ENCODE measurements at regions not wholly inside any gene's neighbourhood (a gene's known extent, or its start where the extent isn't known, plus 50 kb on each side); places are given as distances from the start of the nearest gene placed in this dataset.

DNA sequence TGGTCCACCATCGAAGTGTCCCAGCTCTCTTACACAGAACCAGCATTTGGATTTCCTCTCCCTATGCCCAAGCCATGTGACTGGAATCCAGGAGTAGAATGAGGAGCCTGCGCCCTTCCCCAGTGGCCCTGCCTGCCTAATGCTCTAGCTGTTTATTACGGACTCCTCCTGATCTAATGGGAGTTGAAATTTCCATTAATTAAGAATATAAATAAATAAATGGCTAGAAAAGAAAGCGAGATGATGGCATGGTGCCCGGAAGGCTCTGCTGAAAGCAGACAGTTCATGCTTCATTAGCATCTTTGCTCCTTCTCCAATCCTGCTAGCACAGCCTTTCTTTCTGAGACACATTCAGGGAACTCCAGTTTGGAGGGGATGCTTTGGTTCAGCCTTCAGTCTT lies 216.2 kb downstream of the SEC16B start:
- TF ChIP-seq POLR2AphosphoS5 (IDR thresholded peaks at IDR 0.05; ENCODE audit: borderline replicate concordance, low read depth, low read length): no peak
- no peak for TF ChIP-seq EZH2 (IDR thresholded peaks at IDR 0.05)
- TF ChIP-seq FOXP2 (optimal IDR thresholded peaks at IDR 0.05; ENCODE audit: control extremely low read depth, extremely low read length, insufficient read depth): no peak
- peak; percentile 18 for DNase-seq (ENCODE audit: low read depth, low spot score)
- H3K36me3 ChIP-seq (ENCODE audit: insufficient read depth, low read length): no peaks in the 10 kb centered on the region
- no peak overlapping the region for H3K27ac ChIP-seq
- no peak overlapping the region for H3K9ac ChIP-seq (ENCODE audit: insufficient read length)
- no peak overlapping the region for H3K4me3 ChIP-seq
- no peaks in the 10 kb centered on the region for H3K9me3 ChIP-seq (ENCODE audit: low read depth, low read length)

- TF ChIP-seq EZH2 (IDR thresholded peaks at IDR 0.05): no peak
- TF ChIP-seq FOXP2 (optimal IDR thresholded peaks at IDR 0.05; ENCODE audit: control extremely low read depth, extremely low read length, insufficient read depth): no peak
- no peak for TF ChIP-seq POLR2AphosphoS5 (IDR thresholded peaks at IDR 0.05; ENCODE audit: borderline replicate concordance, low read depth, low read length)
- Histone ChIP-seq H3K9ac (ENCODE audit: insufficient read length) (no peak overlapping the region), H3K27ac (no peak overlapping the region), H3K4me3 (no peak overlapping the region), H3K9me3 (ENCODE audit: low read depth, low read length) (no peaks in the 10 kb centered on the region), H3K36me3 (ENCODE audit: insufficient read depth, low read length) (no peaks in the 10 kb centered on the region)
- no peak for DNase-seq (ENCODE audit: low read depth, low spot score)
These were observed 221.6 kb downstream of the SEC16B start for GRCh38 chr1:177748080-177748801.

- Histone ChIP-seq H3K4me3 (no peak overlapping the region), H3K9ac (ENCODE audit: insufficient read length) (no peak overlapping the region), H3K9me3 (ENCODE audit: low read depth, low read length) (no peaks in the 10 kb centered on the region), H3K27ac (no peak overlapping the region), H3K36me3 (ENCODE audit: insufficient read depth, low read length) (no peaks in the 10 kb centered on the region)
- DNase-seq (ENCODE audit: low read depth, low spot score): no peak
- TF ChIP-seq POLR2AphosphoS5 (IDR thresholded peaks at IDR 0.05; ENCODE audit: borderline replicate concordance, low read depth, low read length) (no peak), EZH2 (IDR thresholded peaks at IDR 0.05) (no peak), FOXP2 (optimal IDR thresholded peaks at IDR 0.05; ENCODE audit: control extremely low read depth, extremely low read length, insufficient read depth) (no peak)
These were observed 223.7 kb downstream of the SEC16B start for GRCh38 chr1:177746155-177746554.

DNA sequence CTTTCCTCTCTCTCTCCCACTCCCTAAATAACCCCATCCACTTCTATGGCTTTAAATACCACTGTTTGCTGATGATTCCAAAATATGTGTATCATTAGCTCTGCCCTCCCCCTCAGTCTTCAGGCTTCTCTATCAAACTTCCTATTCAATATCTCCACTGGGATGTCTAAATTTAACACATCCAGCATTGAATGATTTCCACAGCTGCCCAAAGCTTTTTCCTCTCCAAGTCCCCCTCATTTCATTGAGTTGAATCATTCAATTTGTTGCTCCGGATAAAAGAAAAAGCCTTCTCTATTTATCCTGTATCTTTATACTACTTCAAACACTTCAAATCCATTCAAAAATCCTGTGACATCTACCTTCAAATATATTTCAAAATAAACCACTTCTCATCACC lies 225.0 kb downstream of the SEC16B start:
- H3K9me3 ChIP-seq (ENCODE audit: low read depth, low read length): no peaks in the 10 kb centered on the region
- DNase-seq (ENCODE audit: low read depth, low spot score): no peak
- TF ChIP-seq POLR2AphosphoS5 (IDR thresholded peaks at IDR 0.05; ENCODE audit: borderline replicate concordance, low read depth, low read length): no peak
- no peak for TF ChIP-seq FOXP2 (optimal IDR thresholded peaks at IDR 0.05; ENCODE audit: control extremely low read depth, extremely low read length, insufficient read depth)
- TF ChIP-seq EZH2 (IDR thresholded peaks at IDR 0.05): no peak
- no peak overlapping the region for H3K4me3 ChIP-seq
- no peak overlapping the region for H3K27ac ChIP-seq
- H3K36me3 ChIP-seq (ENCODE audit: insufficient read depth, low read length): no peaks in the 10 kb centered on the region
- H3K9ac ChIP-seq (ENCODE audit: insufficient read length): no peak overlapping the region

DNA sequence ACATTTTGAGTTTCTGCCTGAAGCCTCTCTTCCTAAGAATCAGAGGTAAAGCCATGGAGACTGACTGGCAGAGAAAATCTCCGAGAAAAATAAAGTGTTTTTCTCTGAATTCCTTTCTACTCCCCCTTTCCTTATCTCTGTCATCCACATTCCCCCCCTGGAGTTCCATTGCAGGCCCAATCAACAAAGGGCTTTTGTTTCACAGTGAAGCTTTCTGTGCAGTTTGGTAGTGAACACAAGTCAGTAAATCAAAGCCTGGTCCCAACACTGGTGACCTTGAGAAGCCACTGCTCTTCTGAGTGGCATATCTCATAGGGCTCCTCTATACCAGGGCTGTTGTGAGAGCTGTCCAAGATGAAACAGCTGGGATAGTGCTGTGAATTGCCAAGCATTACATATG lies 228.4 kb downstream of the SEC16B start:
- Histone ChIP-seq H3K27ac (no peak overlapping the region), H3K36me3 (ENCODE audit: insufficient read depth, low read length) (no peaks in the 10 kb centered on the region), H3K9me3 (ENCODE audit: low read depth, low read length) (no peaks in the 10 kb centered on the region), H3K9ac (ENCODE audit: insufficient read length) (no peak overlapping the region), H3K4me3 (no peak overlapping the region)
- DNase-seq (ENCODE audit: low read depth, low spot score): no peak
- no peak for TF ChIP-seq EZH2 (IDR thresholded peaks at IDR 0.05)
- no peak for TF ChIP-seq FOXP2 (optimal IDR thresholded peaks at IDR 0.05; ENCODE audit: control extremely low read depth, extremely low read length, insufficient read depth)

DNA sequence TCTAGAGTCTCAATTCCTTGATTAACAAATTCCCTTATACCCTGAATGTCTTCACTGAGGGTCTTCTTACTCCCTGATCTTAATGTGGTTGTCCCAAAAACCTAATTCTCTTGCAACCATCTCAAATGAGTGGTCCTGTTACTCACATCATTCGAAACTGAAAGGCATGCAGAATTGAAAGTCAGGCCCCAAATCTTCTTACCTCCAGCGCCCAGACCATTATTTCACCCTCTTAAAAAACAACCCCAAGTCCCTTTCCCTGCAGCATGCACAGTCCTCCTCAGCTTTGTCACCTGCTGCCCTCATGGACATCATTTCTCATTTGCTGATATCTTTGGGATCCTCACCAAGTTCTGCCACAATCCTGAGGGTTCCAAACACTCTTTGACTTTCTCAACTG lies 230.1 kb downstream of the SEC16B start:
- Histone ChIP-seq H3K27ac (no peak overlapping the region), H3K9ac (ENCODE audit: insufficient read length) (no peak overlapping the region), H3K36me3 (ENCODE audit: insufficient read depth, low read length) (no peaks in the 10 kb centered on the region), H3K9me3 (ENCODE audit: low read depth, low read length) (no peaks in the 10 kb centered on the region), H3K4me3 (no peak overlapping the region)
- no peak for TF ChIP-seq POLR2AphosphoS5 (IDR thresholded peaks at IDR 0.05; ENCODE audit: borderline replicate concordance, low read depth, low read length)
- TF ChIP-seq FOXP2 (optimal IDR thresholded peaks at IDR 0.05; ENCODE audit: control extremely low read depth, extremely low read length, insufficient read depth): no peak
- DNase-seq (ENCODE audit: low read depth, low spot score): no peak

GRCh38 chr1:177737456-177737855 lies 232.4 kb downstream of the SEC16B start:
- no peak overlapping the region for H3K4me3 ChIP-seq
- TF ChIP-seq POLR2AphosphoS5 (IDR thresholded peaks at IDR 0.05; ENCODE audit: borderline replicate concordance, low read depth, low read length): no peak
- no peak for TF ChIP-seq EZH2 (IDR thresholded peaks at IDR 0.05)
- TF ChIP-seq FOXP2 (optimal IDR thresholded peaks at IDR 0.05; ENCODE audit: control extremely low read depth, extremely low read length, insufficient read depth): no peak
- DNase-seq (ENCODE audit: low read depth, low spot score): no peak

GRCh38 chr1:177732178-177732577 lies 237.7 kb downstream of the SEC16B start:
- DNase-seq (ENCODE audit: low read depth, low spot score): no peak
- no peaks in the 10 kb centered on the region; the same call in 1 of the 2 replicates for H3K9me3 ChIP-seq (ENCODE audit: low read depth, low read length)
- TF ChIP-seq EZH2 (IDR thresholded peaks at IDR 0.05): no peak
- TF ChIP-seq FOXP2 (optimal IDR thresholded peaks at IDR 0.05; ENCODE audit: control extremely low read depth, extremely low read length, insufficient read depth): no peak
- no peak for TF ChIP-seq POLR2AphosphoS5 (IDR thresholded peaks at IDR 0.05; ENCODE audit: borderline replicate concordance, low read depth, low read length)

More at GRCh38 chr1:177737456-177737855, 232.4 kb downstream of the SEC16B start:
- no peak overlapping the region for H3K27ac ChIP-seq
- H3K36me3 ChIP-seq (ENCODE audit: insufficient read depth, low read length): no peaks in the 10 kb centered on the region
- H3K9ac ChIP-seq (ENCODE audit: insufficient read length): no peak overlapping the region
- H3K9me3 ChIP-seq (ENCODE audit: low read depth, low read length): no peaks in the 10 kb centered on the region; the same call in 1 of the 2 replicates

DNA sequence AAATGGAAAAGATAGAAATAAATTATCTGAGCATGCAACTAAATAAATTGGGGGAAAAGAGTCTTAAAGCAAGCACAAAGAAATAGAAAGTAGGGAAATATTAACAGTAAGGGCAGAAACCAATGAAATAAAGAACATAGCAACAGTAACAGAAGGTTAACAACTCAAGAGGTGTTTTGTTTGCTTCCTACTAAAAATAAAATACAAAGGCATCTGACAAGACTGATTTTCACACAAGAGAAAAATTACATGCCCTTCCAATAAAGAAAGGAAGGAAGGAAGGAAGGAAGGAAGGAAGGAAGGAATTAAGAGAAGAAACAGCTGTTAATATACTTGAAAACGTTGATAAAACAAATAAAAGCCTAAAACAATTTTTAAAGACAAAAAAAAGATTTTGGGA lies 240.2 kb downstream of the SEC16B start:
- H3K4me3 ChIP-seq: peak overlapping the region; percentile 32; the same call in 1 of the 2 replicates
- H3K9me3 ChIP-seq (ENCODE audit: low read depth, low read length): no peaks in the 10 kb centered on the region; the same call in 1 of the 2 replicates
- DNase-seq (ENCODE audit: low read depth, low spot score): peak; percentile 82
- TF ChIP-seq FOXP2 (optimal IDR thresholded peaks at IDR 0.05; ENCODE audit: control extremely low read depth, extremely low read length, insufficient read depth) (no peak), POLR2AphosphoS5 (IDR thresholded peaks at IDR 0.05; ENCODE audit: borderline replicate concordance, low read depth, low read length) (peak; percentile 45; the same call in 1 of the 2 replicates)
- peak overlapping the region; percentile 99 for H3K27ac ChIP-seq
- no peaks in the 10 kb centered on the region for H3K36me3 ChIP-seq (ENCODE audit: insufficient read depth, low read length)
- no peak overlapping the region for H3K9ac ChIP-seq (ENCODE audit: insufficient read length)

More at GRCh38 chr1:177732178-177732577, 237.7 kb downstream of the SEC16B start:
- Histone ChIP-seq H3K36me3 (ENCODE audit: insufficient read depth, low read length) (no peaks in the 10 kb centered on the region), H3K27ac (no peak overlapping the region), H3K9ac (ENCODE audit: insufficient read length) (no peak overlapping the region), H3K4me3 (no peak overlapping the region)

All from SK-N-MC (cell line).